Sigmoid colon (tissue), 6 donors: ENCODE measurements at regions not wholly inside any gene's neighbourhood (a gene's known extent, or its start where the extent isn't known, plus 50 kb on each side); places are given as distances from the start of the nearest gene placed in this dataset.

Source experiments
- DNase-seq: peaks from one replicate; pipeline ENCODE4 v3.0.0-alpha.2; 2019
- H3K27ac ChIP-seq, 4 donors: fragments of 200-600 bp; sonication (generic); one replicate each; pipeline ENCODE4 v1.5.1; 2016 to 2019; ENCODE audit warnings: mild to moderate bottlenecking in 1 of 4
- H3K27me3 ChIP-seq, 3 donors: fragments of 200-600 bp; sonication (generic); one replicate each; pipeline ENCODE4 v1.5.1; 2019; ENCODE audit warnings: mild to moderate bottlenecking in 1 of 3
- H3K36me3 ChIP-seq, 4 donors: fragments of 200-600 bp; sonication (generic); one replicate each; pipeline ENCODE4 v1.5.1; 2016 to 2019
- H3K4me1 ChIP-seq, 4 donors: fragments of 200-600 bp; sonication (generic); one replicate each; pipeline ENCODE4 v1.5.1; 2017 to 2019
- H3K4me3 ChIP-seq, 4 donors: fragments of 200-600 bp; sonication (generic); one replicate each; pipeline ENCODE4 v1.5.1; 2017 to 2019; ENCODE audit warnings: mild to moderate bottlenecking in 2 of 4, moderate library complexity in 1 of 4
- H3K9me3 ChIP-seq, 4 donors: fragments of 200-600 bp in 3 of 4; sonication (generic) in 3 of 4; one replicate each; pipeline versions ENCODE4 v1.5.1 to v1.6.1; 2013 to 2019
- EP300 ChIP-seq, 4 donors: sonication (generic); formaldehyde crosslinking; IDR thresholded peaks; one replicate each; pipeline ENCODE4 v1.6.1; 2017; ENCODE audit warnings: antibody characterized with exemption in 4 of 4
- POLR2A ChIP-seq, 2 donors: fragments of 450-650 bp; IDR thresholded peaks; one replicate each; pipeline ENCODE4 v1.6.1; 2016; ENCODE audit warnings: antibody characterized with exemption in 2 of 2, mild to moderate bottlenecking in 2 of 2, moderate library complexity in 2 of 2
- POLR2AphosphoS5 ChIP-seq, 4 donors: sonication (generic); formaldehyde crosslinking; IDR thresholded peaks; one replicate each; pipeline ENCODE4 v1.6.1; 2017; ENCODE audit warnings: antibody characterized with exemption in 4 of 4
- WGBS, 2 donors: extraction: QIAGEN DNeasy Blood & Tissue Kit; methylation state at CpG; one replicate each; pipeline ENCODE4 v1.1.7; 2013; 5-methylcytosine and 5-hydroxymethylcytosine counted together
- intact Hi-C: fragments of 100-400 bp; cut with DNase I; formaldehyde crosslinking; loops from one replicate; pipeline ENCODE4 v1.15.1; 2023
- TF ChIP-seq, protein P1 (sequence below), 4 experiments: fragments of 450-650 bp in 3 of 4; fragments of 200-600 bp in 1 of 4; IDR thresholded peaks; one replicate each; pipeline ENCODE4 v1.5.1; 2016 to 2019; ENCODE audit warnings: antibody characterized with exemption in 4 of 4, mild to moderate bottlenecking in 3 of 4, moderate library complexity in 2 of 4
- donor health status: healthy with polysubstance abuse.
- donor health status: healthy.

DNA sequence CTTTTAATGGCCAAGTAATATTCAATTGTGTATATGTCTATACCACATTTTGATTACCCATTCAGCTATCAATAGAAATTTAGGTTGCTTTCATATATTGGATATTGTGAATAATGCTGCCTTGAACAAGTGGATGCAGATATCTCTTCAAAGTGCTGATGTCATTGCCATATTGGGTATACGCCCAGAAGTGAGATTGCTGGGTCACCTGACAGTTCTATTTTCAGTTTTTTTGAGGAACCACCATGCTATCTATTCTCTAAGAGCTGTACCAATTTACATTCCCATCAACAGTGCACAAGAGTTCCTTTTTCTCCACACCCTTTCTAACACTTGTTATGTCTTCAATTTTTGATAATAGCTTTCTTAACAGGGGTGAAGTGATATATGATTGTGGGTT is 306.9 kb downstream of the ZNF516 start:
- no peak for DNase-seq
- H3K4me3 ChIP-seq = no peak overlapping the region
- intact Hi-C loops = no loop called here
- H3K27ac ChIP-seq = no peak overlapping the region
- 55 to 72% methylated on average over 1 of the region's 1 CpG for WGBS, 2 donors
- no peaks in the 10 kb centered on the region for H3K27me3 ChIP-seq
- peaks cover 0 to 5% (median 1%) of the 10 kb centered on the region in 4 donors for H3K9me3 ChIP-seq
- no peaks in the 10 kb centered on the region for H3K36me3 ChIP-seq
- no peaks in the 10 kb centered on the region for H3K4me1 ChIP-seq
- no peak for TF ChIP-seq EP300 (IDR thresholded peaks at IDR 0.05)
- TF ChIP-seq POLR2AphosphoS5 (IDR thresholded peaks at IDR 0.05) = no peak

DNA sequence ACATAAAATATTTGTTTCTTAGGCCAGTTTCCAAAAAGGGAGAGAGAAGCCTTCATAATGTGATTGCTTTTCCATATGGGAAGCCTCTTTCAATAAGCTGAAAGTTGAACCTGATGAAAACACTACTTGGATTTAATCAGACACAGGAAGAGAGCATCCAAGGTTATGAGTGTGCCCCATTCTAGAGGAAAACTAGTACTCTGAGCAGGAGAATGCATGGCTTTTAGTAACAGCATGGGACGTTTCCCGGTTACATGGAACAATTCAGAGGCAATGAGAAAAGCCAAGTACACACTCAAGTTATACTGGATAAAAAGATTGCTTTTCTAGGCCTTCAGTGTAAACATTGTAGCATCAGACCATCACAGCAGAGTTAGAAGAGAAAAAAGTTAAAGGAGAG is 315.8 kb downstream of the ZNF516 start:
- no peaks in the 10 kb centered on the region for H3K27me3 ChIP-seq
- intact Hi-C loops = no loop called here
- WGBS, 2 donors = 70 to 78% methylated on average over 2 of the region's 2 CpGs
- TF ChIP-seq EP300 (IDR thresholded peaks at IDR 0.05) = no peak
- no peak for TF ChIP-seq POLR2AphosphoS5 (IDR thresholded peaks at IDR 0.05)
- DNase-seq = no peak
- no peaks in the 10 kb centered on the region for H3K36me3 ChIP-seq
- no peak overlapping the region for H3K4me3 ChIP-seq
- H3K4me1 ChIP-seq = no peaks in the 10 kb centered on the region
- no peak overlapping the region for H3K27ac ChIP-seq
- H3K9me3 ChIP-seq = no peaks in the 10 kb centered on the region

GRCh38 chr18:76177160-76177559 is 317.9 kb downstream of the ZNF516 start:
- Histone ChIP-seq H3K4me3 (no peak overlapping the region), H3K9me3 (no peaks in the 10 kb centered on the region), H3K36me3 (no peaks in the 10 kb centered on the region), H3K27me3 (no peaks in the 10 kb centered on the region), H3K27ac (no peak overlapping the region), H3K4me1 (no peaks in the 10 kb centered on the region)
- 78 to 86% methylated on average over 1 of the region's 1 CpG for WGBS, 2 donors
- DNase-seq = no peak
- intact Hi-C loops = no loop called here
- TF ChIP-seq POLR2A (IDR thresholded peaks at IDR 0.05) (no peak), EP300 (IDR thresholded peaks at IDR 0.05) (no peak), POLR2AphosphoS5 (IDR thresholded peaks at IDR 0.05) (no peak)
- TF ChIP-seq, protein P1, sequence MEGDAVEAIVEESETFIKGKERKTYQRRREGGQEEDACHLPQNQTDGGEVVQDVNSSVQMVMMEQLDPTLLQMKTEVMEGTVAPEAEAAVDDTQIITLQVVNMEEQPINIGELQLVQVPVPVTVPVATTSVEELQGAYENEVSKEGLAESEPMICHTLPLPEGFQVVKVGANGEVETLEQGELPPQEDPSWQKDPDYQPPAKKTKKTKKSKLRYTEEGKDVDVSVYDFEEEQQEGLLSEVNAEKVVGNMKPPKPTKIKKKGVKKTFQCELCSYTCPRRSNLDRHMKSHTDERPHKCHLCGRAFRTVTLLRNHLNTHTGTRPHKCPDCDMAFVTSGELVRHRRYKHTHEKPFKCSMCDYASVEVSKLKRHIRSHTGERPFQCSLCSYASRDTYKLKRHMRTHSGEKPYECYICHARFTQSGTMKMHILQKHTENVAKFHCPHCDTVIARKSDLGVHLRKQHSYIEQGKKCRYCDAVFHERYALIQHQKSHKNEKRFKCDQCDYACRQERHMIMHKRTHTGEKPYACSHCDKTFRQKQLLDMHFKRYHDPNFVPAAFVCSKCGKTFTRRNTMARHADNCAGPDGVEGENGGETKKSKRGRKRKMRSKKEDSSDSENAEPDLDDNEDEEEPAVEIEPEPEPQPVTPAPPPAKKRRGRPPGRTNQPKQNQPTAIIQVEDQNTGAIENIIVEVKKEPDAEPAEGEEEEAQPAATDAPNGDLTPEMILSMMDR (IDR thresholded peaks at IDR 0.05) = no peak

DNA sequence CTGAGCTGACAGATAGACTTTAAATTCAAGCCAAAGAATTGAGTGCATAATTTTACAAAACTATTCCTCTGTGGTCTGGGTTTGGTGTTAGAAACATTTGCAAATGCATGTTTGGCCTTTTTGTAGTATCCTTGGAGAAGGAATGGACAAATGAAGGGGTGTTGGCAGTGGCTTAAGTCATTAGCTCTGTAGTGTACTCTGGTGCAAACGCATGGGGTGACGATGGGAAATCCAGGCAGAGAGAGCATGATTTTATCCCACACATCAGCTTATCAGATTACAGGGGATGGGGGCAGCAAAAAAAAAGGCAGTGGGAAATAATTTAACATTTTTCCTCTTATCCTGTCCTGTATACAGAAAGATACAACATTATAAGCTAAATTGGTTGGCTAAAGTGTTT is 320.6 kb downstream of the ZNF516 start:
- WGBS, 2 donors = 90 to 93% methylated on average over 2 of the region's 2 CpGs
- Histone ChIP-seq H3K9me3 (no peaks in the 10 kb centered on the region), H3K27ac (no peak overlapping the region), H3K36me3 (no peaks in the 10 kb centered on the region), H3K4me1 (no peaks in the 10 kb centered on the region), H3K4me3 (no peak overlapping the region), H3K27me3 (no peaks in the 10 kb centered on the region)
- no peak for DNase-seq
- TF ChIP-seq, protein P1 (IDR thresholded peaks at IDR 0.05) = no peak
- TF ChIP-seq EP300 (IDR thresholded peaks at IDR 0.05) = no peak
- no peak for TF ChIP-seq POLR2AphosphoS5 (IDR thresholded peaks at IDR 0.05)
- TF ChIP-seq POLR2A (IDR thresholded peaks at IDR 0.05) = no peak
- intact Hi-C loops = no loop called here

DNA sequence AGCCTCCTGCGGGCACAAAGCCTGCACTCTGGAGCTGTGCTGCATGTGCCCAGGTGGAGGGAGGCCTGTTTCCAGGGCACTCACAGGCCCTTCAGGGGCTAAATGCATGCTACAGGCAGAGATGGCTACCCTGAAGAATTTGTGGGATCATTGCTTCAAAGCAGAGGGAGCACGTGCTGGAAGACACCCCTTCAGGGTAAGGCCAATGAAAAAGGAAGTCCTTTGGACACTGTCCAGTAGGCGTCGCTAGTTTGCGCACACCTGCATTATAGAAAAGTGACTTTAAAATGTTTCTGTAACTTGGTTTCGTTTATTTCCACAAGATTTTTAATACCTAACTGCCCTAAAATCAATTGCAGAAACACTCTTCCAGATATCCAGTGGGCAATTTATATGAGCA is 325.3 kb downstream of the ZNF516 start:
- TF ChIP-seq, protein P1 (IDR thresholded peaks at IDR 0.05) = no peak
- no peak for TF ChIP-seq POLR2AphosphoS5 (IDR thresholded peaks at IDR 0.05)
- TF ChIP-seq EP300 (IDR thresholded peaks at IDR 0.05) = no peak
- TF ChIP-seq POLR2A (IDR thresholded peaks at IDR 0.05) = no peak
- intact Hi-C loops = no loop called here
- Histone ChIP-seq H3K4me1 (peaks cover 0 to 8% (median 3%) of the 10 kb centered on the region in 4 donors), H3K9me3 (no peaks in the 10 kb centered on the region), H3K36me3 (no peaks in the 10 kb centered on the region), H3K27ac (no peak overlapping the region), H3K4me3 (no peak overlapping the region), H3K27me3 (no peaks in the 10 kb centered on the region)
- no peak for DNase-seq
- 59 to 88% methylated on average over 6 of the region's 6 CpGs for WGBS, 2 donors
